NCI-H2196 (cell line): ENCODE measurements at regions not wholly inside any gene's neighbourhood (a gene's known extent, or its start where the extent isn't known, plus 50 kb on each side); places are given as distances from the start of the nearest gene placed in this dataset.

ENCODE experiments used
- DNase-seq: peaks from one replicate; lab custom pipeline; 2025; ENCODE audit not compliant: unreplicated experiment; lab: John Stamatoyannopoulos, UW

DNA sequence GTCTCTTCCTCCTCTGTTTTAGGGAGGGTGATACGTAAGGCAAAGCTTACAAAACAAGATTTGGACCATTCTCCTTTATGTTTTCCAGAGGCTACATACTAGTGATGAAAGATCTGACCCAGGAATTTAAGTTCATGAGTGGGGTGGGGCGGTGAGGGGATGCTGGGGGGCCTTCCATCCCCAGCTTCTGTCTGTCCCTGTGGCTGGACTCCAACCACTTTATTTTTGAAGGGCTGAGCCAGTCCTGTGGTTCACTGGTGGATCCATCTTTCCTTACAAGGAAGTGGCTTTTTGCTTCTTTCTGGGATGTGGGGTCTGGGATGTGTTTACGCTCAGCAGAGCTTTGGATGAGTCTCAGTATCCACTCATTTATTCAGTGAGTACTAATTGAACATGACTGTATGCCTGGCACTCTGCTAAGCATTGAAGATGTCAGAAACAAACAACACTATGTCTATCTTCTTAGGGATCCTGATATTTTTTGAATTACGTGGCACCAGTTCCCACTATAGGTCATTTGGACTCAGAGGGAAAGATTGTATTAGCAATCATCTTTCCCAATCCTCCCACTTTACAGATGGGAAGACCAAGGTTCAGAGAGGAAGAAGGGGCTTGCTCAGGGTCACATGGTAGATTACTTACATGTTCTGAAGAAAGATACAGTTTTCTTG is 291.8 kb upstream of the TBX3 start:
- no peak for DNase-seq

DNA sequence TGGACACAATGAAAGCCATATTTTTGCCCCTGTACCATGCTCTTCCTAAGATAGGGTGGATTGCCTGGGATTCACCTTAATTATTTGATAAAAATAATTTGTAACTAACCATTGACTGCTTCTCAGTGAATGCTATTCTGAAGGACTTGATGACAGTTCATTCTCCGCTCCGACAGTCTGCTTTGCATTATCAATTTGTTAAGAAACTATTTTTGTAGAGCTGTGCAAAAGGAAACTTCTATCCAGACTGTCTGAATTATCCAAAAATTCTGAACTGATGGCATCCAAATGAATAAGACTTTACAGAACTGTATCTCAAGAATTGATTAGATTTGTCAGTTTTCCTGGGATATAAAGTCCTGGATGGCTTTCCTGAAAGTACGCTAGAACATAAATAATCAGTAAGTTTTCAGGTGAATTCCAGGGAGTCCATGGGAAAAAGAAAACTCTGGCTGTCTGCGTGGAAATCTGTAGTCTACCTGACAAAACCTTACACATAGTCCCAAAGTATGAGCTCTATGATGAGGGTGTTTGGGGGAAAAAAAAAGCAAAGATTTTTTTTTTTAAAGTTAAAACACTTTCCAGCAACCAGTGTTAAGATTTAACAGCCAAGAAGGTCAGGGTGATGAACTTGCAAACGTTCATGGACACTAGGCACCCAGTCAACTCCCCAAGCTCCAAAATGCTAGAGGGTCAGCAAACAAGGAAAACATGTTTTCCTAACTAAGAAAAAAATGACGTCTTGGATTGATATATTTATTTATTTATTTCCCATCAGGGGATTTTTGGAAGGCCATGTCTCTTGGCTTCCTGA is 291.1 kb upstream of the TBX3 start:
- DNase-seq, result no peak

- DNase-seq, result no peak
These were observed 290.4 kb upstream of the TBX3 start for GRCh38 chr12:114974333-114974732.

DNA sequence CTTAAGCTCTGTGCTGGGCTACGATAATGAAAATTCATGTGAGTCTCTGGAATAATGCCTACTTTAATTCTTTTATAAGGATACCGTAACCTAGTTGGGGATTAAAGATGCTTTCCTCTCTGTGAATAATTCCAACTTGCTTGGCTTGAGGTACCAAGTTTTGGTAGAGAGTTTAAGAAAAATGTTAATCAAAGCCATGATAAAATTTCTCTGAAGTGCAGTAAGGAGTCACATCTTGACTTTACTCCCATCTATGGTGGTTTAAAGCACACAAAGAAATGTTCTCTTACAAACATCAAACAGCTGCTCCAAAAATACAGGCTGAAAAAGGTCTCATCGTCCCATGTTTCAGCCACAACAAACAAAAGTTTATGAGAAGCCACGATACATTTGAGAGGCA is 284.8 kb upstream of the TBX3 start:
- no peak for DNase-seq

- DNase-seq, result no peak
These were observed 283.2 kb upstream of the TBX3 start for GRCh38 chr12:114967151-114967550.

GRCh38 chr12:114964841-114965240 is 280.9 kb upstream of the TBX3 start:
- DNase-seq, result no peak

DNA sequence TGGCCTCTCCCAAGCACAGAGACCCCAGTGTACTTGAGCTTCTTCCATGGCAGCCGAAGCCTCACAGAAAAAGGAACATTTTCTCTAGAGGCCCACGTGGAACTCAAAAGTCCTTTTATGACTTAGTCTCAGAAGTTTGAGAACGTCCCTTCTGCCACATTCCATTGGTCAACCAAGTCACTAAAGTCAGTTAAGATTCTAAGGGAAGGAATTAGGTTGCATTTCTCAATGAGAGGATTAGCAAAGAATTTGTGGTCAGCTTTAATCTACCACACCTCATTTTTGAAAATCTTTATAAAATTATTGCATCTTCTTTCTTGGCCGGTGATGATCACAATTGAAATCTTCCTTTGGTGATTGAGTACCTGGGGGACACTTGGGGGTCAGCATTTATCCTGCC is 279.9 kb upstream of the TBX3 start:
- no peak for DNase-seq

GRCh38 chr12:114961491-114961890 is 277.5 kb upstream of the TBX3 start:
- no peak for DNase-seq

DNA sequence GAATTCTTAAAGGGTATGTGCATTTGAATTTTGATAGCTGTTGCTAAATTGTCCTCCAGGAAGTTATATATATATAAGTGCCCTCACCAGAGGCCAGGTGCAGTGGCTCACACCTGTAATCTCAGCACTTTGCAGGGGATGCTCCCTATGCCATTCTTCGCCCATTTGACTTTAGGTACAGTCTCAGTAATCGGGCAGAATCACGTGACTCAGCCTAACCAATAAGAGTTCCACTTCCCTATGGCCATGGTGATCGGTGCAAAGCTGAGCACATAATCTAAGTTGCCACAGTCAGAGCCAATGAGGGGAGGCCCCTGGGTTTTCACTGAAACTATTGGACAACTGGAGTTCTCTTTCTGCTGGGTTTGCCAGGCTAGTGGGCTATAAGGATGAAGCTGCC is 274.6 kb upstream of the TBX3 start:
- no peak for DNase-seq

- no peak for DNase-seq
These were observed 273.2 kb upstream of the TBX3 start for GRCh38 chr12:114957225-114957624.

DNA sequence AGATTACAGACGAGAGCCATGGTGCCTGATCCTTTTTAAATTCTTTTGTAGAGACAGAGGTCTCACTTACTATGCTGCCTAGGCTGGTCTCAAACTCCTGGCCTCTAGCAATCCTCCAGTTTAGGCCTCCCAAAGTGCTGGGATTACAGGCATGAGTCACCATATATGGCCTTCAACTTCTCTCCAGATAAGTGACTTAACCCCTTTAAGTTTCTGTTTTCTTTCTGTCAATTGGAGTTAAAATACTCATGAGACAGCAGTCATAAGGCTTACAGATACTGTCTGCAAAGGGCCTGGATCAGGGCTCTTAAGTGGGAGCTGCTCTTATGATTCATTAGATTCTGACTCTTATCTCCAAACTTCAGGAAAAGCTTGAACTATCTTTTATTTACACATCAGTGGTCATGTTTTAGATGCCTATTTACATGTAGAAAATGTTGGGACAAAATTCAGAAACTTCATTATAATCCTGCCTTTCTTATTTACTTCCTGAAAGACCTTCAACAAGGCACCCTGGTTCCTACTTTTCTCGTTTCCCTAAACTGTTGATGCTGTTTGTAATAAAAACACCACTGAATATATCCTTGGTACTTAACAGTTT is 271.5 kb upstream of the TBX3 start:
- no peak for DNase-seq

DNA sequence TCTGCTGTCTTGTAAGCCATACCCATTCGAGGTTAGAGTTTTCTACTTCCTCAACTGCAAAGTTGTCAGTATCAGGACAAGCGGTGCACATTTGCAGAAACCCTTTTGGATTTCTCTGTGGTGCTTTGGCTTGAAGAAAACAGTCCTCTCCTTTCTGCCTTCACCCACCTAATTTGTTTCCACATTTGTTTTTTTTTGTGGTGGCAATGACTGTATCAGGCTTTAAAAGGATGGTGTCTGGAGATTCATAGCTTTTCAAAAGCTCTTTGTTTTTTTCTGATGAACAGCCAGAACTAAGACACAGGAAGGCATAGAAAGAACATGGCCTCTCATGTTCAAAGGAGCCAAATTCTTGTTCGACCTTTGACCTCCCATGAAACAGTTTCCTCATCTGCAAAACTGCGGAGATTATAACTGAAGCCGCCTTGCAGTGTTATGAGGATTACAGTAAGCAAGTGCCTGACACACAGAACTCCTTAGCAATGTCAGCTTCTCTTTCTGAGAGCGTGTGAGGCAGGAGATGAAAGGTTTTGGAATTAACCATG is 270.6 kb upstream of the TBX3 start:
- no peak for DNase-seq

- DNase-seq, result no peak
These were observed 268.7 kb upstream of the TBX3 start for GRCh38 chr12:114952573-114953271.

GRCh38 chr12:114949058-114949820 is 265.3 kb upstream of the TBX3 start:
- no peak for DNase-seq

DNA sequence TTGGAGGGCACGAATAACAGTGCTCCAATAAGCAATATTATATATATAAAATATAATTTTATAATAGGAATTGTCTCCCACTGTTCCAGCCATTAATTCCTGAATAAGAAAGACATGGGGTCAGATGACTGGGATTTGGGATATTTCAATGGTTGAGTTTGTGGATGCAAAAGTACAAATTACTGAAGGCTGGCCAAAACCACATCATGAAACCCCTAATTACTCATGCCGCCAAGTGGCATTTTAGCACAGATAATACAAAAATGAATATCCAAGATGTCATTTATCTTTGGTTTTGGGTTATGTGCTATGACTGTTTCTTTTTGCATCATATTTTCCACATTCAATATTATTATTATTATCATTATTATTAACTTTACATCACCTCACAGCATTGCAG is 261.4 kb upstream of the TBX3 start:
- DNase-seq, result no peak

DNA sequence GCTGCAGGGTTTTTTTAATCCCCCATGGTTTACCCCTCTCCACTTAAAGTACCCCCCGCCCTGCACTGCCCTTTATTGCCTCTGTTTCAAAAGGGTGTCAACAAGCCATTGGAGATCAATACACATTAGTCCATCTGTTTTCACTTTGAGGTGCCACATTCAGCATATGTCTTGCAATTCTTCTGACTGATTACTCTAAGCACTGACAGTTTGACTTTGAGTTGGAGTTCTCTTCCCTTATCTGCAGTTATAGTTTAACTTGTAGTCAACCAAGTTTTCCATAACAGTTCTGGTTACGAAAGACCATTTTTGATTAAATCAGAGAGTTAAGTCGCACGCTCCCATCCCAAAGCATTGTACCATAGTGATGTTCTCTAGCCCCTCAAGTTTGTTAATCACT is 260.8 kb upstream of the TBX3 start:
- DNase-seq, result no peak

- DNase-seq, result no peak
These were observed 259.6 kb upstream of the TBX3 start for GRCh38 chr12:114943601-114944000.

DNA sequence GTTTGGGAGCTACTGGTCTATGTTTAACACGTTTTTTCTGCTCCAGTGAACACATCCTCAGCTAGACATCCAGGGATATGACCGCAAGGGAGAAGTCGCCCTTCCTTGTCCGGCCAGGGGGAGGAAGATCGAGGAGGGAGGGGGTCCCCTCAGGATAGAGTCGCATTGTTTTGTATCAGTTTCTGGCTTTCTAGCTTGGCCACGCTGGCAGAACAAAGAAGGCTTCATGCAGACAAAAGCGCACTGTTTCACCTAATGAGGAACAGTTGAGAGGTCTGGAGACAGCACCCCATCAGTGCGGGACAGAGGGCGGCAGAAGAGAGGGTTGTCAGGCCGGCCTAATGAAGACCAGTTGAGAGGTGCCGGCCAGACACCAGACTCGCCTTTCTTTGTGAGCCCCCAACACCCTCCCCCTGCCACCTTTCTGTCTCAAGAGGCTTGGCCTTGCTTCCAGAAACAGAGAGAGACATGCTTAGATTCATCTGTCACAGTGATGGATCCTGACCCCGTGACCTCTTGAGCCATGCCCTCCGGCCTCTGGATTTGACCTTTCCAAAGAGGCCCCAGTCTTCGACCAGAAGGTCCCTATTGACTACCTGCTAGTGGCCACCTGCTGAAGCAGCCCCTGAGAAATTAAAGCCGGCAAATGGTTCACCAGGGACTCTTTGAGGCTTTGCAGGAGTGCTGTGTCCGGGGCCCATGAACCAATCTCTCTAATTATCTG is 254.7 kb upstream of the TBX3 start:
- DNase-seq, result no peak

- DNase-seq, result no peak
These were observed 252.4 kb upstream of the TBX3 start for GRCh38 chr12:114936148-114937079.
